ENCODE measurements at regions not wholly inside any gene's neighbourhood (a gene's known extent, or its start where the extent isn't known, plus 50 kb on each side); places are given as distances from the start of the nearest gene placed in this dataset.

DNA sequence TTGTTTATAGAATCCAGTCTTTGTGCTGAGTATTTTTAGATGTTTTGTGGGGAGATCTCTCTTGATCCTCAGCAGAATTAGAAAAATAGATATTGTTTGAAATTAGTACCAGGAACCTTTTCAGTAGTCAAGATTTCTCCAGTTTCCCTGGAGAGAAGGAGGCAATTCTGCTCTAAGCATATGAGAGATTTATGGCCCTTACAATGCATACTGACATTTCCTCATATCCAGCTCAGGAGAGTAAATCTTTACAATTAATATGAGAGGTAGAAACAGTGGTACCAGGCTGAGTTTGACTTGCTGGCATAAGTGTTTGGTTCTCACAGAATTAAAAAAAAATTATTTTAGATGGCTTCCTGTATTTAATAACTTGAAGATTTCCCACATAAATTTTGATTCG, 239.1 kb upstream of the SGO1 start:
- no peak overlapping the region for H3K4me3 ChIP-seq (ENCODE audit: low read depth, low read length)
- no peak for TF ChIP-seq CTCF (IDR thresholded peaks at IDR 0.05; ENCODE audit: borderline replicate concordance, insufficient read depth, low read depth, low read length)

DNA sequence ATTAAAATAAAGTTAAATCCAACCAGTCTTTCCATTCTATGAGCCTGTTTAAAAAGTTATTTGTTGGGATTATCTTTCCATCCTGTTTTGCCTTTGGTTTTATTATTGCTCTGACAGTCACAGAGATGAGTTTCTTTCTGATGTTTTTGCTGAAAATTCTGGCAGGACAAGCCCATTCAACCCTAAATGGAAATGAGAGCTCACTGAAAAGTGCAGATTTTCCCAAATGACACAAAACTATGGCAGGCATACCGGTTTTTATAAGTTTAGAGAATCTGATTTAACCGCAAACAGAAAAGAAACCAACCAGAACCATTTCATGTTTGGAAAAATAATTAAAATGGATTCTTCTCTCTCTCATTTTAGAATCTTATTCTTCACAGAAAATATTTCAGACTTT, 238.1 kb upstream of the SGO1 start:
- TF ChIP-seq CTCF (IDR thresholded peaks at IDR 0.05; ENCODE audit: borderline replicate concordance, insufficient read depth, low read depth, low read length): no peak
- H3K4me3 ChIP-seq (ENCODE audit: low read depth, low read length): no peak overlapping the region

DNA sequence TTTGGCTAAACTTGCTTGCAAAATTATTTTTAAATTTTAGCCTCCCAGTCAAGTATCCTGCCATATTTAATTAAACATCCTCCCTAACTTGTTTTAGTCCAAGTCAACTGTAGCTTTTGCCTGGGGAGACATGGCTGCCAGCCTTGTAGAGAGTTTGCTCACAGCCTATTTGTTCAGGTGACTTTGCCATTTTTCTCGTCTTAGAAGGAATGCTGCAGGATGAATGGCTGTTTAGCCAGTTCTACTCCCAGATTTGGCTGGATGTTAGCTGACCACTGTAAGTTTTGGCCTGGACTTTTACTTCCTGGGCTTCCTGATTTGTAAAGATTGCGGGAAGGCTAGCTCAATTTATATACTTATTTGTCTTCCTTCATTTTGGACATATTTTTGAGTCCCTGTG, 236.4 kb upstream of the SGO1 start:
- no peak for TF ChIP-seq CTCF (IDR thresholded peaks at IDR 0.05; ENCODE audit: borderline replicate concordance, insufficient read depth, low read depth, low read length)
- H3K4me3 ChIP-seq (ENCODE audit: low read depth, low read length): no peak overlapping the region

DNA sequence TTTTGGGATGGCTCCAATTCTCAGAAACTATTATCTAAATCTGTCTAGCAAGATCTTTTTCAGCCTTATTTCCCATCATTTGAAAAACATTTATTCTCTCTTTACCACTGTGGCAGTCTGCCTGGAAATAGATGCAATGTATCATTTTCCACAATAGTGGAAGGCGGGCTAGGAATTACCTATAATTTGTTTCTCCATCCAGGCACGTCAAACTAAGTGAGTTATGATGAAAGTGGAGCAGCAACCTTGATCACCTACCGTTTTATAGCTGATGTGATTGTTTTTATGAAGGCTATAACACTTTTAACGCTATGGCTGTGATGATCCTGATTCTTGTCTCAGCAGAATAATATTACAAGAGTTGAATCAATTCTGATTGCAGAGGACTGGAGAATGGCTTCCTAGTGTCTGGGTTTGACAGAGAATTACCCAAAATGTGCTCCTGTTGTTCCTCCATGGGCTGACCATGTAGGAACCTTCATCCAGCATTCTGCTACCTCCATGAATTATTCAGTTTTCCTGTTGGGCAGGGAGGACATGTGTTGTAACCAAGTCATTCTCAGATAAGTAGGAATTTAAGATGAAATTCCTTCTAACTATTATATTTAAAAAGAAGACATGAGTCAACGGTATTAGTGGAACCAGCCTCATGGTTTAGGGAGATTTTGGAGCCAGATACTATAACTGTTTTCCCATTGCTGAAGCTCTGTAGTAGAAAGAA, 231.5 kb upstream of the SGO1 start:
- no peak overlapping the region for H3K4me3 ChIP-seq (ENCODE audit: low read depth, low read length)
- no peak for TF ChIP-seq CTCF (IDR thresholded peaks at IDR 0.05; ENCODE audit: borderline replicate concordance, insufficient read depth, low read depth, low read length)

DNA sequence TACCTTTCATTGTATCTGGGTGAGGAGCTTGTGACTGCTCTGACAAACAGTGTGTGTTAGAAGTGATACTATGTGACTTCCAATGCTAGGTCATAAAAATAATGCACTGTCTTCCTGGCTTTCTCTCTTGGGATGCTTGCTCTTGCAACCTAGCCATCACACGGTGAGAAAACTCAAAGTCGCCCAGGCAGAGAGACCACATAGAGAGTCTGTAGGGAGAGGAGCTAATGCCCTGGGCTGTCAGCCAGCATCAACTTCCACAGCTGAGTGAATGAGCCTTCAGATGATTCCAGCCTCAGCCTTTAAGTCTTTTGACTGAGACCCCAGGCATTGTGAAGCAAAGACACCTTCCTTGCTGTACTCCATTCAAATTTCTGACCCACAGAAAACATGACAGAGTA, 220.6 kb upstream of the SGO1 start:
- no peak overlapping the region for H3K4me3 ChIP-seq (ENCODE audit: low read depth, low read length)
- TF ChIP-seq CTCF (IDR thresholded peaks at IDR 0.05; ENCODE audit: borderline replicate concordance, insufficient read depth, low read depth, low read length): no peak

DNA sequence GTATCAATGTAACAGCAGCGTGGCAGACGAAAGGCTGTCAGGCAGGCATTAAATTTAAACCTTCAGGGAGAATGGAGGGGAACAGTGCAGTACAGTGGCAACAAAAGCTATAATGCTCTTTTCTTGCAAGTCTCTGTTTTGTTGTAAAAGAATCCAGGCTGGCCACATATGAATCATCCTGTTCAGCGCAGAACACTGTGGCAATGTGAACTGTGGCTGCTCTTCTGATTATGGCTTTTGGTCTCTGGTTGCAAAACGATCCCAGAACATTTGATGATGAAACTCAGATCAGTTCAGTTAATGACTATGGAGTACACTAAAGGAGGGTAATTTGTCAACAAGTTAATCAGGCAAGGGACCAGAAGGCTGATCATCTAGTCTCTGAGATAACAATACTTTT, 219.7 kb upstream of the SGO1 start:
- no peak for TF ChIP-seq CTCF (IDR thresholded peaks at IDR 0.05; ENCODE audit: borderline replicate concordance, insufficient read depth, low read depth, low read length)
- H3K4me3 ChIP-seq (ENCODE audit: low read depth, low read length): no peak overlapping the region

DNA sequence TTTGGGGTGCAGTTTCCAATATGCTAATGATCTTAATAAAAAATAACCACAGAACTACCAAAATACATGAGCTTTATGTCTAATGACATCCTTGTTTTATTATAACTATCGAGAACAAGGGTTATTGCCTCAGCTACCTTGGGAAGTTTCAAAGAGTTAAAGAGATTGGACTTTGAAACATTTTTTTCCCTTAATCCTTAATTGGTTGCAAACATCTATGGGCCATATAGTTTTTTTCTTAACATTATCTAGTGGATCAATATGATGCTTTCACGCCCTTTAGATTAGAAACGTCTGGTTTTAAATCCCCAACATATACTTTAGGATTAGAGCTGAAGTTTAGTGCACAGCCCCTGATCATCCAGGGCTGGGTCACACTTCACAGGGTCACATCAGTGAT, 219.2 kb upstream of the SGO1 start:
- no peak for TF ChIP-seq CTCF (IDR thresholded peaks at IDR 0.05; ENCODE audit: borderline replicate concordance, insufficient read depth, low read depth, low read length)
- no peak overlapping the region for H3K4me3 ChIP-seq (ENCODE audit: low read depth, low read length)

Data from GM12875 (cell line).